ENCODE measurements at regions not wholly inside any gene's neighbourhood (a gene's known extent, or its start where the extent isn't known, plus 50 kb on each side); places are given as distances from the start of the nearest gene placed in this dataset.

GRCh38 chr14:106302661-106303060 is 776.3 kb downstream of the TMEM121 start:
- H2AK5ac ChIP-seq (ENCODE audit: low read depth, low read length), result no peak overlapping the region
- no peak overlapping the region for H3K18ac ChIP-seq (ENCODE audit: extremely low read depth, low read length)
- H4K20me1 ChIP-seq (replicated peaks in 1 of 2; ENCODE audit: control insufficient read depth in 1 of 2, insufficient read depth in 2 of 2, low read length in 2 of 2), result no peaks in the 10 kb centered on the region
- H2AFZ ChIP-seq (ENCODE audit: low read length), result no peak overlapping the region
- H3K4me3 ChIP-seq (ENCODE audit: extremely low read depth in 1 of 4, insufficient read depth in 2 of 4, low read depth in 3 of 4, low read length in 4 of 4), result no peak overlapping the region
- no peak overlapping the region for H2BK12ac ChIP-seq (ENCODE audit: low read depth, low read length)
- no peak overlapping the region for H3K23ac ChIP-seq (ENCODE audit: insufficient read length)
- no peak overlapping the region for H3K9ac ChIP-seq (replicated peaks in 1 of 4; ENCODE audit: extremely low read depth in 1 of 4, low read depth in 3 of 4, low read length in 3 of 4)
- no peaks in the 10 kb centered on the region for H3K79me2 ChIP-seq (ENCODE audit: control insufficient read depth in 1 of 2, insufficient read depth in 2 of 2, low read length in 2 of 2)
- FAIRE-seq (no peak), DNase-seq (ENCODE audit: low read depth in 1 of 2, low spot score in 2 of 2) (no peak)
- no peak overlapping the region for H2BK5ac ChIP-seq (ENCODE audit: low read depth, low read length)
- H3K4me2 ChIP-seq (ENCODE audit: insufficient read depth in 1 of 2, low read depth in 2 of 2, low read length in 2 of 2), result no peak overlapping the region
- no peaks in the 10 kb centered on the region for H3K36me3 ChIP-seq (ENCODE audit: control insufficient read depth in 2 of 4, insufficient read depth in 4 of 4, low read length in 3 of 4)
- H3K4ac ChIP-seq (replicated peaks; ENCODE audit: insufficient read length, low read depth, low read length), result no peak overlapping the region
- H2BK120ac ChIP-seq (replicated peaks; ENCODE audit: low read depth, low read length), result no peak overlapping the region
- TF ChIP-seq PHF8 (conservative IDR thresholded peaks at IDR 0.05; ENCODE audit: low read depth, low read length) (no peak), NANOG (IDR thresholded peaks at IDR 0.05; ENCODE audit: insufficient read depth, low read depth, low read length, poor library complexity, severe bottlenecking) (no peak), SUZ12 (IDR thresholded peaks at IDR 0.05; ENCODE audit: low read length) (no peak), BACH1 (IDR thresholded peaks at IDR 0.05; ENCODE audit: low read length) (no peak)
- H3K4me1 ChIP-seq (replicated peaks in 1 of 4; ENCODE audit: control insufficient read depth in 3 of 4, insufficient read depth in 4 of 4, low read length in 3 of 4), result no peaks in the 10 kb centered on the region
- no peak overlapping the region for H4K8ac ChIP-seq (ENCODE audit: extremely low read depth, insufficient read depth, low read length)
- no peak overlapping the region for H4K91ac ChIP-seq (replicated peaks; ENCODE audit: insufficient read length, low read length)
- no peak overlapping the region for H2BK15ac ChIP-seq (ENCODE audit: low read length)
- H3K27ac ChIP-seq (ENCODE audit: low read depth, low read length), result no peak overlapping the region
- H4K5ac ChIP-seq (ENCODE audit: insufficient read length, low read depth, low read length), result no peak overlapping the region
- no peaks in the 10 kb centered on the region for H3K79me1 ChIP-seq (ENCODE audit: low read depth, low read length)
- ChIA-PET POLR2A (ENCODE audit: partially characterized antibody) (no interaction called here), CTCF (ENCODE audit: partially characterized antibody) (no interaction called here)
- H3K27me3 ChIP-seq (replicated peaks in 1 of 4; ENCODE audit: control insufficient read depth in 3 of 4, extremely low read depth in 1 of 4, insufficient read depth in 3 of 4, low read length in 3 of 4), result no peaks in the 10 kb centered on the region
- WGBS, 2 experiments (ENCODE audit: extremely low coverage in 1 of 2, insufficient coverage in 1 of 2, insufficient read length in 1 of 2, insufficient replicate concordance in 2 of 2, low coverage in 1 of 2, low lambda C conversion rate in 2 of 2, missing lambda C conversion rate in 1 of 2), result 87% methylated on average over 4 of the region's 4 CpGs; no CpG with 5 or more reads in 1 of the 2 experiments
- peaks cover 51 to 56% of the 10 kb centered on the region in 2 experiments for H3K9me3 ChIP-seq (ENCODE audit: insufficient read depth in 2 of 2, low read depth in 1 of 2, low read length in 1 of 2)
- H3K23me2 ChIP-seq (ENCODE audit: low read depth, low read length), result no peaks in the 10 kb centered on the region
- H3K56ac ChIP-seq (replicated peaks; ENCODE audit: insufficient read length, low read depth, low read length), result no peak overlapping the region
- no peak overlapping the region for H2BK20ac ChIP-seq (ENCODE audit: low read length)
- no peak overlapping the region for H3K14ac ChIP-seq (ENCODE audit: insufficient read length)

Measured in H1 (cell line).